ENCODE measurements at regions not wholly inside any gene's neighbourhood (a gene's known extent, or its start where the extent isn't known, plus 50 kb on each side); places are given as distances from the start of the nearest gene placed in this dataset.

- intact Hi-C loops (cut with micrococcal nuclease; ENCODE audit: unreplicated experiment): no loop called here
- no peak overlapping the region for H3K27ac Mint-ChIP-seq (ENCODE audit: unreplicated experiment)
- Histone ChIP-seq H3K4me1 (no peaks in the 10 kb centered on the region), H3K27me3 (replicated peaks; ENCODE audit: control insufficient read depth, insufficient read depth, low read length) (no peaks in the 10 kb centered on the region), H3K9me3 (no peaks in the 10 kb centered on the region), H3K4me3 (ENCODE audit: low read depth, low read length) (no peak overlapping the region), H3K36me3 (ENCODE audit: control insufficient read depth, insufficient read depth, low read length) (no peaks in the 10 kb centered on the region)
- no peak overlapping the region for H3K4me3 Mint-ChIP-seq (ENCODE audit: unreplicated experiment)
- no peaks in the 10 kb centered on the region for H3K9me3 Mint-ChIP-seq (ENCODE audit: unreplicated experiment)
- ChIA-PET POLR2A (no interaction called here), CTCF (no interaction called here)
- TF ChIP-seq CTCF (IDR thresholded peaks at IDR 0.05; ENCODE audit: insufficient read depth in 1 of 2, low read depth in 1 of 2, low read length in 1 of 2, severe bottlenecking in 1 of 2, unreplicated experiment in 1 of 2): no peak
- no peaks in the 10 kb centered on the region for H3K27me3 Mint-ChIP-seq (ENCODE audit: insufficient read depth, unreplicated experiment)
- no peaks in the 10 kb centered on the region for H3K36me3 Mint-ChIP-seq (ENCODE audit: insufficient read depth, unreplicated experiment)
- BruUV-seq (replicated peaks): no TSS peak
- DNase-seq: no peak
- no peaks in the 10 kb centered on the region for H3K4me1 Mint-ChIP-seq (ENCODE audit: low read depth, unreplicated experiment)
Measured at GRCh38 chr18:25594351-25594750, 242.4 kb upstream of the ZNF521 start.

GRCh38 chr18:25592804-25593360, 240.9 kb upstream of the ZNF521 start:
- Mint-ChIP-seq H3K36me3 (ENCODE audit: insufficient read depth, unreplicated experiment) (no peaks in the 10 kb centered on the region), H3K4me3 (ENCODE audit: unreplicated experiment) (no peak overlapping the region), H3K27ac (ENCODE audit: unreplicated experiment) (no peak overlapping the region), H3K9me3 (ENCODE audit: unreplicated experiment) (no peaks in the 10 kb centered on the region), H3K27me3 (ENCODE audit: insufficient read depth, unreplicated experiment) (no peaks in the 10 kb centered on the region), H3K4me1 (ENCODE audit: low read depth, unreplicated experiment) (no peaks in the 10 kb centered on the region)
- Histone ChIP-seq H3K4me3 (ENCODE audit: low read depth, low read length) (no peak overlapping the region), H3K4me1 (no peaks in the 10 kb centered on the region), H3K36me3 (ENCODE audit: control insufficient read depth, insufficient read depth, low read length) (no peaks in the 10 kb centered on the region), H3K27me3 (replicated peaks; ENCODE audit: control insufficient read depth, insufficient read depth, low read length) (no peaks in the 10 kb centered on the region), H3K9me3 (no peaks in the 10 kb centered on the region)
- ChIA-PET CTCF (no interaction called here), POLR2A (no interaction called here)
- no peak for DNase-seq
- BruUV-seq (replicated peaks): no TSS peak
- intact Hi-C loops (cut with micrococcal nuclease; ENCODE audit: unreplicated experiment): no loop called here
- TF ChIP-seq CTCF (IDR thresholded peaks at IDR 0.05; ENCODE audit: insufficient read depth in 1 of 2, low read depth in 1 of 2, low read length in 1 of 2, severe bottlenecking in 1 of 2, unreplicated experiment in 1 of 2): no peak

GRCh38 chr18:25590456-25590855, 238.5 kb upstream of the ZNF521 start:
- no peaks in the 10 kb centered on the region for H3K9me3 ChIP-seq
- H3K4me1 ChIP-seq: no peaks in the 10 kb centered on the region
- no peak for DNase-seq
- TF ChIP-seq CTCF (IDR thresholded peaks at IDR 0.05; ENCODE audit: insufficient read depth in 1 of 2, low read depth in 1 of 2, low read length in 1 of 2, severe bottlenecking in 1 of 2, unreplicated experiment in 1 of 2): no peak
- Mint-ChIP-seq H3K27me3 (ENCODE audit: insufficient read depth, unreplicated experiment) (no peaks in the 10 kb centered on the region), H3K4me3 (ENCODE audit: unreplicated experiment) (no peak overlapping the region), H3K36me3 (ENCODE audit: insufficient read depth, unreplicated experiment) (no peaks in the 10 kb centered on the region), H3K9me3 (ENCODE audit: unreplicated experiment) (no peaks in the 10 kb centered on the region), H3K4me1 (ENCODE audit: low read depth, unreplicated experiment) (no peaks in the 10 kb centered on the region), H3K27ac (ENCODE audit: unreplicated experiment) (no peak overlapping the region)
- no peaks in the 10 kb centered on the region for H3K27me3 ChIP-seq (replicated peaks; ENCODE audit: control insufficient read depth, insufficient read depth, low read length)
- no peak overlapping the region for H3K4me3 ChIP-seq (ENCODE audit: low read depth, low read length)
- BruUV-seq (replicated peaks): no TSS peak
- ChIA-PET CTCF (no interaction called here), POLR2A (no interaction called here)
- intact Hi-C loops (cut with micrococcal nuclease; ENCODE audit: unreplicated experiment): no loop called here
- no peaks in the 10 kb centered on the region for H3K36me3 ChIP-seq (ENCODE audit: control insufficient read depth, insufficient read depth, low read length)
